ENCODE measurements at regions not wholly inside any gene's neighbourhood (a gene's known extent, or its start where the extent isn't known, plus 50 kb on each side); places are given as distances from the start of the nearest gene placed in this dataset.

GRCh38 chr18:25724997-25725396, 365.4 kb downstream of the SS18 start:
- DNase-seq (ENCODE audit: low spot score) = no peak

- DNase-seq (ENCODE audit: low spot score) = no peak
These were observed 366.3 kb downstream of the SS18 start for GRCh38 chr18:25724121-25724520.

GRCh38 chr18:25713103-25713502, 361.1 kb upstream of the ZNF521 start:
- no peak for DNase-seq (ENCODE audit: low spot score)

GRCh38 chr18:25710981-25711380, 359.0 kb upstream of the ZNF521 start:
- no peak for DNase-seq (ENCODE audit: low spot score)

- no peak for DNase-seq (ENCODE audit: low spot score)
These were observed 353.7 kb upstream of the ZNF521 start for GRCh38 chr18:25705650-25706049.

GRCh38 chr18:25704494-25704893, 352.5 kb upstream of the ZNF521 start:
- DNase-seq (ENCODE audit: low spot score) = no peak

- DNase-seq (ENCODE audit: low spot score) = no peak
These were observed 352.1 kb upstream of the ZNF521 start for GRCh38 chr18:25704071-25704470.

- DNase-seq (ENCODE audit: low spot score) = no peak
These were observed 349.9 kb upstream of the ZNF521 start for GRCh38 chr18:25701821-25702220.

GRCh38 chr18:25686960-25687500, 335.1 kb upstream of the ZNF521 start:
- no peak for DNase-seq (ENCODE audit: low spot score)

- no peak for DNase-seq (ENCODE audit: low spot score)
These were observed 333.1 kb upstream of the ZNF521 start for GRCh38 chr18:25685088-25685487.

GRCh38 chr18:25679491-25679890, 327.5 kb upstream of the ZNF521 start:
- DNase-seq (ENCODE audit: low spot score) = no peak

- no peak for DNase-seq (ENCODE audit: low spot score)
These were observed 326.3 kb upstream of the ZNF521 start for GRCh38 chr18:25678221-25678620.

- no peak for DNase-seq (ENCODE audit: low spot score)
These were observed 323.3 kb upstream of the ZNF521 start for GRCh38 chr18:25675123-25675850.

GRCh38 chr18:25674183-25674582, 322.2 kb upstream of the ZNF521 start:
- DNase-seq (ENCODE audit: low spot score) = no peak

- no peak for DNase-seq (ENCODE audit: low spot score)
These were observed 320.5 kb upstream of the ZNF521 start for GRCh38 chr18:25672490-25672889.

GRCh38 chr18:25669741-25670140, 317.8 kb upstream of the ZNF521 start:
- no peak for DNase-seq (ENCODE audit: low spot score)

- no peak for DNase-seq (ENCODE audit: low spot score)
These were observed 310.3 kb upstream of the ZNF521 start for GRCh38 chr18:25662272-25662671.

GRCh38 chr18:25661831-25662230, 309.9 kb upstream of the ZNF521 start:
- no peak for DNase-seq (ENCODE audit: low spot score)

- DNase-seq (ENCODE audit: low spot score) = no peak
These were observed 307.6 kb upstream of the ZNF521 start for GRCh38 chr18:25659541-25659940.

GRCh38 chr18:25658476-25658875, 306.5 kb upstream of the ZNF521 start:
- DNase-seq (ENCODE audit: low spot score) = no peak

GRCh38 chr18:25651553-25651952, 299.6 kb upstream of the ZNF521 start:
- no peak for DNase-seq (ENCODE audit: low spot score)

GRCh38 chr18:25650201-25650941, 298.4 kb upstream of the ZNF521 start:
- DNase-seq (ENCODE audit: low spot score) = no peak

GRCh38 chr18:25648716-25649260, 296.8 kb upstream of the ZNF521 start:
- no peak for DNase-seq (ENCODE audit: low spot score)
